Urothelium cell line (cell line): ENCODE measurements at regions not wholly inside any gene's neighbourhood (a gene's known extent, or its start where the extent isn't known, plus 50 kb on each side); places are given as distances from the start of the nearest gene placed in this dataset.
"Not testable (repeated sequence)": the region's sequence is repeated elsewhere in the genome, so short reads cannot be mapped to it uniquely, and the experiment has no call there.

Source experiments
- DNase-seq: peaks from one replicate; pipeline ENCODE4 v3.0.0; 2011; ENCODE audit warnings: low spot score, mixed read lengths
- FAIRE-seq: peaks from 2 replicates; lab custom pipeline; 2011; peaks lifted over from hg19 to GRCh38; lab: Jason Lieb, UNC

GRCh38 chr2:4895371-4895770 is 796.8 kb upstream of the SOX11 start:
- no peak for DNase-seq
- no peak for FAIRE-seq

- FAIRE-seq (no peak), DNase-seq (peak; percentile 70)
Measured at GRCh38 chr2:4898706-4899105, 793.5 kb upstream of the SOX11 start.

- no peak for FAIRE-seq
- DNase-seq = no peak
Measured at GRCh38 chr2:4900242-4900641, 791.9 kb upstream of the SOX11 start.

- DNase-seq (no peak), FAIRE-seq (no peak)
Measured at GRCh38 chr2:4900861-4901770, 791.1 kb upstream of the SOX11 start.

GRCh38 chr2:4903656-4904348 is 788.4 kb upstream of the SOX11 start:
- DNase-seq = no peak
- FAIRE-seq = no peak

- FAIRE-seq = no peak
- DNase-seq = no peak
Measured at GRCh38 chr2:4908461-4908860, 783.7 kb upstream of the SOX11 start.

GRCh38 chr2:4909346-4910009 is 782.7 kb upstream of the SOX11 start:
- FAIRE-seq = no peak

GRCh38 chr2:4914036-4914435 is 778.1 kb upstream of the SOX11 start:
- DNase-seq (no peak), FAIRE-seq (no peak)

More at GRCh38 chr2:4909346-4910009, 782.7 kb upstream of the SOX11 start:
- no peak for DNase-seq

- DNase-seq (peak; percentile 57), FAIRE-seq (no peak)
Measured at GRCh38 chr2:4914551-4914950, 777.6 kb upstream of the SOX11 start.

GRCh38 chr2:4915357-4915756 is 776.8 kb upstream of the SOX11 start:
- DNase-seq = no peak
- no peak for FAIRE-seq

- no peak for DNase-seq
- FAIRE-seq = no peak
Measured at GRCh38 chr2:4916094-4916493, 776.1 kb upstream of the SOX11 start.

GRCh38 chr2:4930704-4931103 is 761.5 kb upstream of the SOX11 start:
- FAIRE-seq (no peak), DNase-seq (no peak)

GRCh38 chr2:4931721-4932365 is 760.3 kb upstream of the SOX11 start:
- DNase-seq (no peak), FAIRE-seq (no peak)

GRCh38 chr2:4935291-4935690 is 756.9 kb upstream of the SOX11 start:
- not testable (repeated sequence) for FAIRE-seq

GRCh38 chr2:4937550-4937949 is 754.6 kb upstream of the SOX11 start:
- DNase-seq = no peak
- FAIRE-seq = no peak

More at GRCh38 chr2:4935291-4935690, 756.9 kb upstream of the SOX11 start:
- not testable (repeated sequence) for DNase-seq

GRCh38 chr2:4938206-4938605 is 754.0 kb upstream of the SOX11 start:
- FAIRE-seq (no peak), DNase-seq (no peak)

- FAIRE-seq (no peak), DNase-seq (no peak)
Measured at GRCh38 chr2:4942441-4942840, 749.7 kb upstream of the SOX11 start.

- no peak for DNase-seq
- FAIRE-seq = no peak
Measured at GRCh38 chr2:4947911-4948310, 744.3 kb upstream of the SOX11 start.

- DNase-seq = no peak
- no peak for FAIRE-seq
Measured at GRCh38 chr2:4951368-4951767, 740.8 kb upstream of the SOX11 start.

- no peak for FAIRE-seq
- DNase-seq = no peak
Measured at GRCh38 chr2:4959219-4959618, 733.0 kb upstream of the SOX11 start.

- DNase-seq = no peak
- FAIRE-seq = no peak
Measured at GRCh38 chr2:4962419-4962818, 729.8 kb upstream of the SOX11 start.
